ENCODE measurements at regions not wholly inside any gene's neighbourhood (a gene's known extent, or its start where the extent isn't known, plus 50 kb on each side); places are given as distances from the start of the nearest gene placed in this dataset.

GRCh38 chr16:85515830-85516397 lies 97.2 kb upstream of the GSE1 start:
- no peak overlapping the region for H2BK12ac ChIP-seq (ENCODE audit: insufficient read length, low read depth, low read length)
- no peak overlapping the region for H3T11ph ChIP-seq (ENCODE audit: low read length)
- no peak overlapping the region for H4K8ac ChIP-seq (replicated peaks; ENCODE audit: insufficient read length, low read depth, low read length)
- H3K4me1 Mint-ChIP-seq: peaks cover 11 to 47% of the 10 kb centered on the region in 2 experiments
- no peak overlapping the region for H3K4ac ChIP-seq (ENCODE audit: low read depth, low read length)
- no peak overlapping the region for H3K56ac ChIP-seq (ENCODE audit: insufficient read length, low read depth, low read length)
- H4K20me1 ChIP-seq (ENCODE audit: control insufficient read depth, insufficient read depth, insufficient read length): no peaks in the 10 kb centered on the region
- H3K4me3 Mint-ChIP-seq: no peak overlapping the region
- H3K79me1 ChIP-seq (ENCODE audit: insufficient read depth, low read depth, low read length, poor library complexity, severe bottlenecking): no peaks in the 10 kb centered on the region
- peaks cover 0 to 6% of the 10 kb centered on the region in 2 experiments; a peak in 3 of 5 replicates for H3K9me3 Mint-ChIP-seq
- H3K36me3 Mint-ChIP-seq (ENCODE audit: insufficient read depth in 1 of 3, low read depth in 3 of 3): peaks cover 0 to 9% (median 8%) of the 10 kb centered on the region in 3 experiments; a peak in 4 of 7 replicates
- H2BK15ac ChIP-seq (ENCODE audit: low read depth, low read length): no peak overlapping the region
- H4K91ac ChIP-seq (ENCODE audit: insufficient read length, low read depth, low read length): no peak overlapping the region
- no peak overlapping the region for H3K27ac Mint-ChIP-seq
- no peak for TF ChIP-seq CTCF (conservative IDR thresholded peaks at IDR 0.05)
- no peaks in the 10 kb centered on the region for H3K9me3 ChIP-seq (ENCODE audit: control insufficient read depth, low read depth, low read length)
- H2AK5ac ChIP-seq (ENCODE audit: insufficient read length, low read length): no peak overlapping the region
- no peaks in the 10 kb centered on the region for H3K23me2 ChIP-seq (ENCODE audit: insufficient read length, low read depth, low read length, poor library complexity, severe bottlenecking)
- H3K27me3 Mint-ChIP-seq (ENCODE audit: low read depth): no peaks in the 10 kb centered on the region; the same call in 1 of the 2 replicates
- no peak overlapping the region for H2BK20ac ChIP-seq (ENCODE audit: low read depth, low read length, poor library complexity, severe bottlenecking)
- H2BK120ac ChIP-seq (ENCODE audit: low read depth, low read length, poor library complexity, severe bottlenecking): no peak overlapping the region
- no peak overlapping the region for H3K18ac ChIP-seq (ENCODE audit: insufficient read length, low read depth, low read length)
- no peak overlapping the region for H3K23ac ChIP-seq (ENCODE audit: insufficient read length, low read depth, low read length)
- H3K9ac ChIP-seq (ENCODE audit: extremely low read depth, insufficient read length, low read length): no peak overlapping the region
- H3K79me2 ChIP-seq (ENCODE audit: insufficient read depth, low read length): no peaks in the 10 kb centered on the region
- H4K5ac ChIP-seq (ENCODE audit: insufficient read length, low read depth, low read length): no peak overlapping the region
- WGBS (ENCODE audit: extremely low coverage, insufficient read length, low lambda C conversion rate): no CpG with 5 or more reads among the region's 12 CpGs
- H2AFZ ChIP-seq (ENCODE audit: low read length): no peak overlapping the region
- H3K4me2 ChIP-seq (ENCODE audit: insufficient read depth, insufficient read length, low read length): no peak overlapping the region
- H3K4me1 ChIP-seq (ENCODE audit: insufficient read depth, low read length): peaks cover 3% of the 10 kb centered on the region; the same call in 1 of the 2 replicates
- H3K27me3 ChIP-seq (ENCODE audit: insufficient read depth, low read length): no peaks in the 10 kb centered on the region
- no peak for DNase-seq
- H3K27ac ChIP-seq (ENCODE audit: insufficient read length, low read depth, low read length): no peak overlapping the region
- no peak overlapping the region for H2BK5ac ChIP-seq (ENCODE audit: insufficient read length, low read length)
- no peak overlapping the region for H3K14ac ChIP-seq (ENCODE audit: insufficient read depth, low read length)

Data from H9 (cell line).